ENCODE measurements at regions not wholly inside any gene's neighbourhood (a gene's known extent, or its start where the extent isn't known, plus 50 kb on each side); places are given as distances from the start of the nearest gene placed in this dataset.

- Histone ChIP-seq H3K36me3 (ENCODE audit: control insufficient read depth in 2 of 2, insufficient read depth in 2 of 2, low read length in 1 of 2) (no peaks in the 10 kb centered on the region), H2AFZ (ENCODE audit: control insufficient read depth, low read depth, low read length) (no peak overlapping the region), H3K79me2 (ENCODE audit: control insufficient read depth, insufficient read depth, low read length) (no peaks in the 10 kb centered on the region), H3K4me1 (ENCODE audit: control insufficient read depth, insufficient read depth, low read length) (no peaks in the 10 kb centered on the region), H4K20me1 (ENCODE audit: control insufficient read depth, insufficient read depth) (no peaks in the 10 kb centered on the region), H3K27me3 (replicated peaks in 1 of 2; ENCODE audit: control insufficient read depth in 2 of 2, insufficient read depth in 2 of 2, low read length in 1 of 2) (no peaks in the 10 kb centered on the region), H3K9ac (ENCODE audit: control insufficient read depth, insufficient read depth, low read length) (no peak overlapping the region), H3K4me2 (ENCODE audit: control insufficient read depth, insufficient read depth) (no peak overlapping the region), H3K9me3 (replicated peaks; ENCODE audit: control insufficient read depth, insufficient read depth, low read length) (no peaks in the 10 kb centered on the region), H3K27ac (ENCODE audit: control insufficient read depth, insufficient read depth) (no peak overlapping the region), H3K4me3 (no peak overlapping the region)
- POLR2A ChIA-PET: no interaction called here
- no TSS peak for BruUV-seq (replicated peaks)
- no peak for TF ChIP-seq CBFB (IDR thresholded peaks at IDR 0.05; ENCODE audit: low read depth)
- TF ChIP-seq TCF3 (IDR thresholded peaks at IDR 0.05; ENCODE audit: borderline replicate concordance, insufficient read depth, low read depth, low read length): no peak
- no peak for TF ChIP-seq JUNB (IDR thresholded peaks at IDR 0.05)
- TF ChIP-seq NR2C1 (IDR thresholded peaks at IDR 0.05): no peak
- TF ChIP-seq SIN3A (IDR thresholded peaks at IDR 0.05; ENCODE audit: low read depth, low read length): no peak
- no peak for TF ChIP-seq JUND (IDR thresholded peaks at IDR 0.05; ENCODE audit: low read depth, low read length)
- SMC1A ChIA-PET (ENCODE audit: uncharacterized antibody, unreplicated experiment): no interaction called here
- no peak for FAIRE-seq
- no peak for DNase-seq (ENCODE audit: low read depth, low spot score)
- RAD21 ChIA-PET (ENCODE audit: unreplicated experiment): no interaction called here
- intact Hi-C loops (cut with micrococcal nuclease; ENCODE audit: unreplicated experiment) (no loop called here), in situ Hi-C loops (cut with MboI) (no loop called here)
- CTCF ChIA-PET: no interaction called here
- WGBS (ENCODE audit: insufficient coverage, insufficient replicate concordance, low lambda C conversion rate, missing lambda C conversion rate): 45% methylated on average over 2 of the region's 2 CpGs
- no peak for ATAC-seq
Observed at GRCh38 chr4:160180211-160180610, 1077.3 kb downstream of the RAPGEF2 start.

- Histone ChIP-seq H3K9me3 (replicated peaks; ENCODE audit: control insufficient read depth, insufficient read depth, low read length) (no peaks in the 10 kb centered on the region), H3K4me1 (ENCODE audit: control insufficient read depth, insufficient read depth, low read length) (no peaks in the 10 kb centered on the region), H3K27me3 (replicated peaks in 1 of 2; ENCODE audit: control insufficient read depth in 2 of 2, insufficient read depth in 2 of 2, low read length in 1 of 2) (no peaks in the 10 kb centered on the region), H3K4me3 (no peak overlapping the region), H3K27ac (ENCODE audit: control insufficient read depth, insufficient read depth) (no peak overlapping the region), H3K36me3 (ENCODE audit: control insufficient read depth in 2 of 2, insufficient read depth in 2 of 2, low read length in 1 of 2) (no peaks in the 10 kb centered on the region), H2AFZ (ENCODE audit: control insufficient read depth, low read depth, low read length) (no peak overlapping the region), H3K4me2 (ENCODE audit: control insufficient read depth, insufficient read depth) (no peak overlapping the region), H4K20me1 (ENCODE audit: control insufficient read depth, insufficient read depth) (no peaks in the 10 kb centered on the region), H3K9ac (ENCODE audit: control insufficient read depth, insufficient read depth, low read length) (no peak overlapping the region), H3K79me2 (ENCODE audit: control insufficient read depth, insufficient read depth, low read length) (no peaks in the 10 kb centered on the region)
- in situ Hi-C loops (cut with MboI) (no loop called here), intact Hi-C loops (cut with micrococcal nuclease; ENCODE audit: unreplicated experiment) (no loop called here)
- ATAC-seq: no peak
- FAIRE-seq: no peak
- no peak for DNase-seq (ENCODE audit: low read depth, low spot score)
- BruUV-seq (replicated peaks): no TSS peak
- SMC1A ChIA-PET (ENCODE audit: uncharacterized antibody, unreplicated experiment): no interaction called here
- RAD21 ChIA-PET (ENCODE audit: unreplicated experiment): no interaction called here
- POLR2A ChIA-PET: no interaction called here
- CTCF ChIA-PET: no interaction called here
- WGBS (ENCODE audit: insufficient coverage, insufficient replicate concordance, low lambda C conversion rate, missing lambda C conversion rate): 57% methylated on average over 2 of the region's 2 CpGs
- TF ChIP-seq HCFC1 (IDR thresholded peaks at IDR 0.05; ENCODE audit: low read length) (no peak), NFIC (IDR thresholded peaks at IDR 0.05; ENCODE audit: low read depth, low read length) (no peak), MYC (IDR thresholded peaks at IDR 0.05; ENCODE audit: insufficient read depth, insufficient read length, insufficient replicate concordance, low read length, severe bottlenecking) (no peak), CREB1 (IDR thresholded peaks at IDR 0.05; ENCODE audit: low read depth) (no peak), TCF3 (IDR thresholded peaks at IDR 0.05; ENCODE audit: borderline replicate concordance, insufficient read depth, low read depth, low read length) (no peak), PRDM15 (CRISPR knock-in tag; IDR thresholded peaks at IDR 0.05) (no peak), SMC3 (IDR thresholded peaks at IDR 0.05; ENCODE audit: borderline replicate concordance, low read length) (no peak), ZNF622 (IDR thresholded peaks at IDR 0.05) (no peak)
Observed at GRCh38 chr4:160182727-160183126, 1079.8 kb downstream of the RAPGEF2 start.
